Uterus (tissue), 2 donors: ENCODE measurements at regions not wholly inside any gene's neighbourhood (a gene's known extent, or its start where the extent isn't known, plus 50 kb on each side); places are given as distances from the start of the nearest gene placed in this dataset.

Experiments
- CTCF ChIP-seq, 4 experiments: fragments of 200-600 bp in 2 of 4; fragments of 450-650 bp in 2 of 4; sonication (generic) in 2 of 4; IDR thresholded peaks; one replicate each; pipeline ENCODE4 v1.5.1; 2016 to 2019; ENCODE audit warnings: antibody characterized with exemption in 4 of 4, mild to moderate bottlenecking in 2 of 4, moderate library complexity in 1 of 4
- POLR2A ChIP-seq, 2 donors: fragments of 450-650 bp; IDR thresholded peaks; one replicate each; pipeline ENCODE4 v1.6.1; 2016; ENCODE audit warnings: antibody characterized with exemption in 2 of 2, mild to moderate bottlenecking in 1 of 2, moderate library complexity in 1 of 2

GRCh38 chr7:156163747-156164146 is 351.5 kb upstream of the SHH start:
- TF ChIP-seq CTCF (IDR thresholded peaks at IDR 0.05), result no peak
- TF ChIP-seq POLR2A (IDR thresholded peaks at IDR 0.05), result no peak
